Sigmoid colon (tissue), 4 donors: ENCODE measurements at regions not wholly inside any gene's neighbourhood (a gene's known extent, or its start where the extent isn't known, plus 50 kb on each side); places are given as distances from the start of the nearest gene placed in this dataset.

Experiments
- CTCF ChIP-seq, 4 experiments: fragments of 450-650 bp in 3 of 4; fragments of 200-600 bp in 1 of 4; IDR thresholded peaks; one replicate each; pipeline ENCODE4 v1.5.1; 2016 to 2019; ENCODE audit warnings: antibody characterized with exemption in 4 of 4, mild to moderate bottlenecking in 3 of 4, moderate library complexity in 2 of 4
- EP300 ChIP-seq, 4 donors: sonication (generic); formaldehyde crosslinking; IDR thresholded peaks; one replicate each; pipeline ENCODE4 v1.6.1; 2017; ENCODE audit warnings: antibody characterized with exemption in 4 of 4
- POLR2A ChIP-seq, 2 donors: fragments of 450-650 bp; IDR thresholded peaks; one replicate each; pipeline ENCODE4 v1.6.1; 2016; ENCODE audit warnings: antibody characterized with exemption in 2 of 2, mild to moderate bottlenecking in 2 of 2, moderate library complexity in 2 of 2
- POLR2AphosphoS5 ChIP-seq, 4 donors: sonication (generic); formaldehyde crosslinking; IDR thresholded peaks; one replicate each; pipeline ENCODE4 v1.6.1; 2017; ENCODE audit warnings: antibody characterized with exemption in 4 of 4

GRCh38 chr9:87006956-87007355 lies 59.6 kb upstream of the GAS1 start:
- TF ChIP-seq EP300 (IDR thresholded peaks at IDR 0.05) (no peak), CTCF (IDR thresholded peaks at IDR 0.05) (no peak), POLR2A (IDR thresholded peaks at IDR 0.05) (no peak), POLR2AphosphoS5 (IDR thresholded peaks at IDR 0.05) (no peak)
